MM.1S (cell line): ENCODE measurements at regions not wholly inside any gene's neighbourhood (a gene's known extent, or its start where the extent isn't known, plus 50 kb on each side); places are given as distances from the start of the nearest gene placed in this dataset.

Experiments
- DNase-seq: peaks from one replicate; pipeline ENCODE4 v3.0.0-alpha.2; 2015
- H2AFZ ChIP-seq: fragments of 300-600 bp; sonication (generic); 2 replicates; pipeline ENCODE4 v1.6.0; 2016; ENCODE audit warnings: antibody characterized with exemption, low read length
- H3F3A ChIP-seq: fragments of 300-600 bp; sonication (generic); 2 replicates; pipeline ENCODE4 v1.6.1; 2016; ENCODE audit warnings: mild to moderate bottlenecking, antibody characterized with exemption, low read length, moderate library complexity, mixed read lengths; ENCODE audit not compliant: insufficient read depth
- H3K27ac ChIP-seq: fragments of 300-600 bp; sonication (generic); 2 replicates; pipeline ENCODE4 v1.5.1; 2016; ENCODE audit warnings: mild to moderate bottlenecking, low read length
- H3K27me3 ChIP-seq: fragments of 300-600 bp; sonication (generic); replicated peaks from 2 replicates; pipeline ENCODE4 v1.6.0; 2016; ENCODE audit warnings: low read length; ENCODE audit not compliant: insufficient read depth
- H3K36me3 ChIP-seq: fragments of 300-600 bp; sonication (generic); replicated peaks from 2 replicates; pipeline ENCODE4 v1.6.1; 2016; ENCODE audit warnings: mild to moderate bottlenecking, low read length, mixed read lengths; ENCODE audit not compliant: insufficient read depth
- H3K4me1 ChIP-seq: fragments of 300-600 bp; sonication (generic); 2 replicates; pipeline ENCODE4 v1.6.1; 2016; ENCODE audit warnings: low read length, mixed read lengths
- H3K4me2 ChIP-seq: fragments of 300-600 bp; sonication (generic); 2 replicates; pipeline ENCODE4 v1.6.0; 2016; ENCODE audit warnings: low read depth, low read length
- H3K4me3 ChIP-seq: fragments of 300-600 bp; sonication (generic); 2 replicates; pipeline ENCODE4 v1.5.1; 2016; ENCODE audit warnings: low read length, mixed read lengths
- H3K79me2 ChIP-seq: fragments of 300-600 bp; sonication (generic); 2 replicates; pipeline ENCODE4 v1.6.1; 2016; ENCODE audit warnings: mixed run types, low read length, mixed read lengths
- H3K9ac ChIP-seq: fragments of 300-600 bp; sonication (generic); 2 replicates; pipeline ENCODE4 v1.6.1; 2016; ENCODE audit warnings: low read length, mixed read lengths
- H3K9me2 ChIP-seq: fragments of 300-600 bp; sonication (generic); replicated peaks from 2 replicates; pipeline ENCODE4 v1.6.1; 2016; ENCODE audit warnings: mild to moderate bottlenecking, low read length, mixed read lengths; ENCODE audit not compliant: insufficient read depth
- H3K9me3 ChIP-seq: fragments of 300-600 bp; sonication (generic); replicated peaks from 2 replicates; pipeline ENCODE4 v1.6.1; 2016; ENCODE audit warnings: mild to moderate bottlenecking, low read length, mixed read lengths; ENCODE audit not compliant: insufficient read depth
- H4K20me1 ChIP-seq: fragments of 300-600 bp; sonication (generic); 2 replicates; pipeline ENCODE4 v1.6.1; 2016; ENCODE audit warnings: mild to moderate bottlenecking, low read length, moderate library complexity, mixed read lengths; ENCODE audit not compliant: insufficient read depth
- EZH2 ChIP-seq: fragments of 300-600 bp; sonication (generic); optimal IDR thresholded peaks from 2 replicates; pipeline ENCODE3; 2017; ENCODE audit warnings: low read depth, mild to moderate bottlenecking, antibody characterized with exemption, low read length, mixed read lengths
- EZH2phosphoT487 ChIP-seq: fragments of 300-600 bp; sonication (generic); IDR thresholded peaks from 2 replicates; pipeline ENCODE4 v1.6.1; 2018; ENCODE audit warnings: antibody characterized with exemption, low read length
- TF ChIP-seq, protein P1 (sequence below): fragments of 300-600 bp; sonication (generic); IDR thresholded peaks from 2 replicates; pipeline ENCODE4 v1.5.1; 2016; ENCODE audit warnings: antibody characterized with exemption, low read length, mixed read lengths

DNA sequence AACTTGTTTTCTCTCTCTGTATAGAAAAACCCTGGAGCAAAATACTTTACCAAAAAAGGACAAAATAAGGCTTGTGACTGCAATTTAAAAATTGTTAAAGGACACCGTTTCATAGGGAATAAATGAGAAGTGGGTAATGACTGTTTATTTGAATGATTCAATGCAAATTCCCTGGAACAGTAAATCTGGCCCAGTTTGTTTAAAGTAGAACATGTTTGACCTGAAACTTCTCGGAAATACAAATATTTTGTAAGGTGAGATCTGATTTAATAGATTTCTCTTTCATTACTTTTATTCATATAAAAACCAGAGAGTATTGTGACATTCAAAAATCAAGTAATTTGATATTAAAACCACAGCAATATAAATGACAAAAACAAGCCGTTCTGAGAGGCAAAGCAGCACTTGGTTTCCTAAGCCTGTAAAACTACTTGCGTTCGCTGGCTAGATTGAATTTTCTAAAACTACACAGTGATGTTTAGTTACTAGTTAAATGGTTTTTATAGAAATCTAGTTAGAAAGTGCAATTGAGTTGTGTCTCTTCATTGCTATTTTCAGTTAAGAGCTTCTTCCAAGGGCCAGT, 76.8 kb upstream of the PITRM1 start:
- no peak for DNase-seq
- H3K4me3 ChIP-seq = no peak overlapping the region
- no peak overlapping the region for H3K4me2 ChIP-seq

DNA sequence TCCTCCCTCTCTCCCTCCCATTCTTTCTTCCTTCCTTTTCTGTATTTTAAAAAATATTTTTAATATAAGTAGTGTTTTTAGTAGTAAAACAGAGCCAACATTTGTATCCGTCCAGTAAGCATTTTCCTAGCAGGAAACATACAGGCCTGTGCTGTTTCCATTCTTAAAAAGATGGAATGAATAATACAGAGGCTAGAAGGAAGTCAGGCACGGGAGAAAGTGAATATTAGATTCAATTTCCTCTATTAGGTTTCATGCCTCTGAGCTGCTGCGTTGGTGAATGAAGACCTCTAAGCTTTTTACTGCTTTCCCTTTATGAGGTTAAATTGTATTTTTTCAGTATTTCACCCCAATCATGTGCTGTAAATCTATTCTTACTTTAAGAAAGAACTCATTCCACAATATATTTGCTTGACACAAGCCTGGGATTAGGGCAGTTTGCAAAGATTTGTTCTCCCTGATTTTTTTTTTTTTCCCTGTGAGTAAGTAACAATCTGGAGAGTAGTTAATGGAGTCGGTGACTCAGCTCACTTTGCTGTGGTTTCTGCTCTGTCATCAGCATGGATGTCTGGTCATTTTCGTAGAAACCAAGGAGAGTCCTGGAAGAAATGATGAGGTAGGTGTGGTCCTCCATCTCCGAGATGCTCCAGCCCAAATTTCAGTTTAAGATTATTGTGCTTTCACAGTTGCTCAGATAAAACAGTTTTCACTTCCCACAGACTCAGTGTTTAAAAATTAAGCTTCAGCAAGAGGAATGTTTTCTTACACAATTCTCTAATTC, 76.1 kb upstream of the PITRM1 start:
- no peak for DNase-seq
- Histone ChIP-seq H3K4me3 (no peak overlapping the region), H2AFZ (no peak overlapping the region), H3K4me2 (no peak overlapping the region), H3K79me2 (no peaks in the 10 kb centered on the region), H3K4me1 (no peaks in the 10 kb centered on the region), H3K9ac (no peak overlapping the region), H3K9me3 (0 out of 2 replicates have a peak, but pooled peaks cover 2% of the 10 kb centered on the region), H3K9me2 (no peaks in the 10 kb centered on the region), H3K27me3 (no peaks in the 10 kb centered on the region), H3F3A (no peaks in the 10 kb centered on the region), H4K20me1 (no peaks in the 10 kb centered on the region), H3K36me3 (no peaks in the 10 kb centered on the region), H3K27ac (no peak overlapping the region)
- TF ChIP-seq, protein P1, sequence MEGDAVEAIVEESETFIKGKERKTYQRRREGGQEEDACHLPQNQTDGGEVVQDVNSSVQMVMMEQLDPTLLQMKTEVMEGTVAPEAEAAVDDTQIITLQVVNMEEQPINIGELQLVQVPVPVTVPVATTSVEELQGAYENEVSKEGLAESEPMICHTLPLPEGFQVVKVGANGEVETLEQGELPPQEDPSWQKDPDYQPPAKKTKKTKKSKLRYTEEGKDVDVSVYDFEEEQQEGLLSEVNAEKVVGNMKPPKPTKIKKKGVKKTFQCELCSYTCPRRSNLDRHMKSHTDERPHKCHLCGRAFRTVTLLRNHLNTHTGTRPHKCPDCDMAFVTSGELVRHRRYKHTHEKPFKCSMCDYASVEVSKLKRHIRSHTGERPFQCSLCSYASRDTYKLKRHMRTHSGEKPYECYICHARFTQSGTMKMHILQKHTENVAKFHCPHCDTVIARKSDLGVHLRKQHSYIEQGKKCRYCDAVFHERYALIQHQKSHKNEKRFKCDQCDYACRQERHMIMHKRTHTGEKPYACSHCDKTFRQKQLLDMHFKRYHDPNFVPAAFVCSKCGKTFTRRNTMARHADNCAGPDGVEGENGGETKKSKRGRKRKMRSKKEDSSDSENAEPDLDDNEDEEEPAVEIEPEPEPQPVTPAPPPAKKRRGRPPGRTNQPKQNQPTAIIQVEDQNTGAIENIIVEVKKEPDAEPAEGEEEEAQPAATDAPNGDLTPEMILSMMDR = no peak
- no peak for TF ChIP-seq EZH2phosphoT487

More for the DNA sequence above, 76.8 kb upstream of the PITRM1 start:
- H2AFZ ChIP-seq = no peak overlapping the region
- 0 out of 2 replicates have a peak, but pooled peaks cover 2% of the 10 kb centered on the region for H3K9me3 ChIP-seq
- no peaks in the 10 kb centered on the region for H3K27me3 ChIP-seq
- H3K9ac ChIP-seq = no peak overlapping the region
- H3K79me2 ChIP-seq = no peaks in the 10 kb centered on the region
- H3K9me2 ChIP-seq = no peaks in the 10 kb centered on the region
- no peak overlapping the region for H3K27ac ChIP-seq
- no peak for TF ChIP-seq EZH2
- no peak for TF ChIP-seq EZH2phosphoT487
- TF ChIP-seq, protein P1 = no peak
- H3F3A ChIP-seq = no peaks in the 10 kb centered on the region
- H3K36me3 ChIP-seq = no peaks in the 10 kb centered on the region
- no peaks in the 10 kb centered on the region for H3K4me1 ChIP-seq
- no peaks in the 10 kb centered on the region for H4K20me1 ChIP-seq

DNA sequence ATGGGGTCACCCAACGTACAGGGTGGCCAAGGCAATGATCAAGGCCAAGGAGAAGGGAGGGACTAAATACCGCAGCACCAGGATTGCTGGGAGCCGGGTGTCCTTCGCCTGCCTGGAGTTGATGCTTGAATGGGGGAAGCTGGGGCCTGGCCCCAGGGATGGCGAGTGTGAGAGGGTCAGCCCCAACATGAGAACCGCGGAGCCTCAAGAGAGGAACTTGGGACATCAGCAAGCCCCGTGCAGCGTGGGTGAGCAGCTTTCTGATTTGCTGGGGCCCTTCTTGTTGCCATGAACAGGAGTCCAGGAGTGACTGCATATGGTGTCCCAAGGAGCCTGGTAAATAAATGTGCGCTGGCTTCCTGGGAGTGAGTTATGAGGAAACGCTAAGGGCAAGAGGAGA, 72.8 kb upstream of the PITRM1 start:
- no peak overlapping the region for H3K4me2 ChIP-seq
- H3K27me3 ChIP-seq = no peaks in the 10 kb centered on the region
- no peaks in the 10 kb centered on the region for H3K79me2 ChIP-seq
- H3K4me3 ChIP-seq = no peak overlapping the region
- H3K36me3 ChIP-seq = no peaks in the 10 kb centered on the region
- no peaks in the 10 kb centered on the region for H3F3A ChIP-seq
- no peak overlapping the region for H3K9ac ChIP-seq
- H4K20me1 ChIP-seq = no peaks in the 10 kb centered on the region
- no peak overlapping the region for H3K27ac ChIP-seq
- TF ChIP-seq, protein P1 = no peak
- TF ChIP-seq EZH2 (no peak), EZH2phosphoT487 (no peak)
- no peak for DNase-seq
- H3K9me2 ChIP-seq = no peaks in the 10 kb centered on the region
- H2AFZ ChIP-seq = no peak overlapping the region
- H3K4me1 ChIP-seq = no peaks in the 10 kb centered on the region
- 0 out of 2 replicates have a peak, but pooled peaks cover 2% of the 10 kb centered on the region for H3K9me3 ChIP-seq
